HG03135 (cell line): ENCODE measurements at regions not wholly inside any gene's neighbourhood (a gene's known extent, or its start where the extent isn't known, plus 50 kb on each side); places are given as distances from the start of the nearest gene placed in this dataset.
"Not testable (repeated sequence)": the region's sequence is repeated elsewhere in the genome, so short reads cannot be mapped to it uniquely, and the experiment has no call there.

Experiments used
- ATAC-seq: cut with Tn5 transposase; IDR thresholded peaks from one replicate; pipeline ENCODE4 v1.9.1; 2021; ENCODE audit warnings: mild to moderate bottlenecking, moderate library complexity; ENCODE audit not compliant: unreplicated experiment

GRCh38 chr7:24127930-24128329 is 156.1 kb upstream of the NPY start:
- ATAC-seq, result no peak

- no peak for ATAC-seq
Measured at GRCh38 chr7:24129597-24129996, 154.4 kb upstream of the NPY start.

- ATAC-seq, result no peak
Measured at GRCh38 chr7:24130631-24131030, 153.4 kb upstream of the NPY start.

- ATAC-seq, result no peak
Measured at GRCh38 chr7:24133691-24134090, 150.3 kb upstream of the NPY start.

- ATAC-seq, result no peak
Measured at GRCh38 chr7:24134535-24134934, 149.5 kb upstream of the NPY start.

GRCh38 chr7:24135003-24135817 is 148.8 kb upstream of the NPY start:
- peak; percentile 70 for ATAC-seq

- ATAC-seq, result no peak
Measured at GRCh38 chr7:24137338-24137737, 146.7 kb upstream of the NPY start.

GRCh38 chr7:24138343-24138742 is 145.6 kb upstream of the NPY start:
- no peak for ATAC-seq

GRCh38 chr7:24140001-24140400 is 144.0 kb upstream of the NPY start:
- no peak for ATAC-seq

GRCh38 chr7:24141874-24142509 is 142.0 kb upstream of the NPY start:
- ATAC-seq, result no peak

- ATAC-seq, result no peak
Measured at GRCh38 chr7:24143547-24143946, 140.4 kb upstream of the NPY start.

GRCh38 chr7:24151944-24152343 is 132.0 kb upstream of the NPY start:
- ATAC-seq, result no peak

- no peak for ATAC-seq
Measured at GRCh38 chr7:24152356-24152755, 131.6 kb upstream of the NPY start.

GRCh38 chr7:24152877-24153472 is 131.0 kb upstream of the NPY start:
- ATAC-seq, result no peak

GRCh38 chr7:24157666-24158065 is 126.3 kb upstream of the NPY start:
- no peak for ATAC-seq

GRCh38 chr7:24158975-24159374 is 125.0 kb upstream of the NPY start:
- no peak for ATAC-seq

- no peak for ATAC-seq
Measured at GRCh38 chr7:24164401-24164800, 119.6 kb upstream of the NPY start.

GRCh38 chr7:24169077-24169624 is 114.8 kb upstream of the NPY start:
- ATAC-seq, result no peak

- ATAC-seq, result not testable (repeated sequence)
Measured at GRCh38 chr7:24171951-24172350, 112.0 kb upstream of the NPY start.

- ATAC-seq, result no peak
Measured at GRCh38 chr7:24172856-24173255, 111.1 kb upstream of the NPY start.

- ATAC-seq, result no peak
Measured at GRCh38 chr7:24175603-24176002, 108.4 kb upstream of the NPY start.
